PC-3 (cell line): ENCODE measurements at regions not wholly inside any gene's neighbourhood (a gene's known extent, or its start where the extent isn't known, plus 50 kb on each side); places are given as distances from the start of the nearest gene placed in this dataset.

ENCODE experiments used
- CTCF ChIP-seq: fragments of 300-600 bp; sonication (generic); conservative IDR thresholded peaks from 2 replicates; pipeline ENCODE4 v1.5.1; 2017; ENCODE audit warnings: antibody characterized with exemption, low read depth, mild to moderate bottlenecking, low read length
- EZH2 ChIP-seq: fragments of 300-600 bp; sonication (generic); IDR thresholded peaks from one replicate; pipeline ENCODE4 v1.6.1; 2017; ENCODE audit warnings: antibody characterized with exemption, mild to moderate bottlenecking, low read length; ENCODE audit not compliant: unreplicated experiment
- EZH2phosphoT487 ChIP-seq: fragments of 300-600 bp; sonication (generic); IDR thresholded peaks from 2 replicates; pipeline ENCODE4 v1.6.1; 2018; ENCODE audit warnings: mild to moderate bottlenecking, antibody characterized with exemption, low read length, borderline replicate concordance

- no peak for TF ChIP-seq CTCF
- TF ChIP-seq EZH2 = no peak
- TF ChIP-seq EZH2phosphoT487 = no peak
These were observed 200.6 kb upstream of the CCL2 start for GRCh38 chr17:34054495-34054894.
